Fibroblast of lung (primary cell): ENCODE measurements at regions not wholly inside any gene's neighbourhood (a gene's known extent, or its start where the extent isn't known, plus 50 kb on each side); places are given as distances from the start of the nearest gene placed in this dataset.

Experiments used
- DNase-seq, 2 donors: peaks; one replicate each; pipeline versions ENCODE4 v3.0.0 to v3.0.0-alpha.2; 2010; ENCODE audit warnings: low read depth in 2 of 2
- H2AFZ ChIP-seq: 2 replicates; pipeline ENCODE4 v1.5.1; 2012; ENCODE audit warnings: low read length, control low read depth, inconsistent platforms
- H3K27ac ChIP-seq: 2 replicates; pipeline ENCODE4 v1.5.1; 2011; ENCODE audit warnings: low read length, control low read depth; ENCODE audit not compliant: insufficient read depth
- H3K27me3 ChIP-seq: 2 replicates; pipeline ENCODE4 v1.5.1; 2011; ENCODE audit warnings: mild to moderate bottlenecking, low read length; ENCODE audit not compliant: control insufficient read depth, insufficient read depth
- H3K36me3 ChIP-seq: 2 replicates; pipeline ENCODE4 v1.5.1; 2011; ENCODE audit warnings: low read length; ENCODE audit not compliant: control insufficient read depth, insufficient read depth
- H3K4me1 ChIP-seq: 2 replicates; pipeline ENCODE4 v1.5.1; 2011; ENCODE audit warnings: low read length; ENCODE audit not compliant: control insufficient read depth, insufficient read depth; ENCODE audit errors: extremely low read depth
- H3K4me2 ChIP-seq: 2 replicates; pipeline ENCODE4 v1.5.1; 2011; ENCODE audit warnings: low read length, control low read depth; ENCODE audit not compliant: insufficient read depth; ENCODE audit errors: extremely low read depth
- H3K4me3 ChIP-seq, 4 experiments: fragments of 200-600 bp in 1 of 4; sonication (generic) in 1 of 4; replicated peaks in 1 of 4; 2 replicates each; pipeline ENCODE4 v1.5.1; 2011 to 2016; ENCODE audit warnings: low read length in 4 of 4, low read depth in 3 of 4, mild to moderate bottlenecking in 3 of 4, control low read depth in 2 of 4, inconsistent platforms in 1 of 4, mixed read lengths in 1 of 4; ENCODE audit not compliant: insufficient read depth in 1 of 4; ENCODE audit errors: control extremely low read depth in 1 of 4
- H3K79me2 ChIP-seq: 2 replicates; pipeline ENCODE4 v1.5.1; 2012; ENCODE audit warnings: mild to moderate bottlenecking, low read length, inconsistent platforms; ENCODE audit not compliant: control insufficient read depth, insufficient read depth
- H3K9ac ChIP-seq: 2 replicates; pipeline ENCODE4 v1.5.1; 2011; ENCODE audit warnings: mild to moderate bottlenecking, low read length, control low read depth; ENCODE audit not compliant: insufficient read depth
- H3K9me3 ChIP-seq: 2 replicates; pipeline ENCODE4 v1.5.1; 2012; ENCODE audit warnings: low read depth, low read length; ENCODE audit not compliant: control insufficient read depth, insufficient read depth
- H4K20me1 ChIP-seq: 2 replicates; pipeline ENCODE4 v1.5.1; 2011; ENCODE audit warnings: low read length; ENCODE audit not compliant: control insufficient read depth, insufficient read depth; ENCODE audit errors: extremely low read depth
- CTCF ChIP-seq, 2 donors: IDR thresholded peaks in 1 of 2; conservative IDR thresholded peaks in 1 of 2; 1 replicate in 1 of 2; 2 replicates in 1 of 2; pipeline ENCODE4 v1.5.1; 2011 to 2012; ENCODE audit warnings: low read length in 2 of 2, control low read depth in 1 of 2, inconsistent platforms in 1 of 2, low read depth in 1 of 2, mild to moderate bottlenecking in 1 of 2
- EZH2 ChIP-seq: IDR thresholded peaks from 2 replicates; pipeline ENCODE4 v1.5.1; 2012; ENCODE audit warnings: low read length, control low read depth, mild to moderate bottlenecking; ENCODE audit errors: missing control alignments

GRCh38 chr1:234840843-234841242 is 230.9 kb upstream of the IRF2BP2 start:
- no peak overlapping the region for H3K27ac ChIP-seq
- H3K9ac ChIP-seq = no peak overlapping the region
- no peak overlapping the region for H3K4me2 ChIP-seq
- H4K20me1 ChIP-seq = no peaks in the 10 kb centered on the region
- TF ChIP-seq EZH2 (no peak), CTCF (conservative IDR thresholded peaks at IDR 0.05 in 1 of 2, IDR thresholded peaks at IDR 0.05 in 1 of 2; ENCODE audit: low read depth in 1 of 2, low read length in 2 of 2) (no peak)
- no peaks in the 10 kb centered on the region for H3K36me3 ChIP-seq
- DNase-seq = peak in 1 of 2 donors; percentile 27
- no peak overlapping the region for H3K4me3 ChIP-seq
- H3K27me3 ChIP-seq = no peaks in the 10 kb centered on the region
- no peaks in the 10 kb centered on the region for H3K79me2 ChIP-seq
- no peak overlapping the region for H2AFZ ChIP-seq
- H3K9me3 ChIP-seq = no peaks in the 10 kb centered on the region
- H3K4me1 ChIP-seq = no peaks in the 10 kb centered on the region

DNA sequence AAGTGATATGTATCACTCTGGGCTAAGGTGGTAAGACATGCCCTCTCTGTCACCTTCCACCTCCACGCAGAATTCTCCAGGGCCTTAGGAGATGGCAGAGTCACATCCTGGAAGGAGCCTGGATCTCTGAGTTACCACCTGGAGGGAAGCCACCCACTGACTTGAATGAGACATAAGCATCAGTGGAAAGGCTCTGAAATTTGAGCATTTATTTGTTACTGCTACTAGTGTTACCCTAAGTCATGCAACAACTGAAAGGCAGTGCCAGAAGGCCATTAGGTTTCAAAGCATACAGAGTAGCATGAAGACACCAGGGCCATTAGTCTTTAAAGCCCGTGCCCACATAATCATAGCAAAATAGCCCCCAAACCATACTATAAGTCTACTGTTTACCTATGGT is 230.3 kb upstream of the IRF2BP2 start:
- no peak overlapping the region for H3K9ac ChIP-seq
- H3K27ac ChIP-seq = no peak overlapping the region
- H3K27me3 ChIP-seq = no peaks in the 10 kb centered on the region
- H3K79me2 ChIP-seq = no peaks in the 10 kb centered on the region
- H3K36me3 ChIP-seq = no peaks in the 10 kb centered on the region
- no peak overlapping the region for H2AFZ ChIP-seq
- no peak for TF ChIP-seq CTCF (conservative IDR thresholded peaks at IDR 0.05 in 1 of 2, IDR thresholded peaks at IDR 0.05 in 1 of 2; ENCODE audit: low read depth in 1 of 2, low read length in 2 of 2)
- no peak for TF ChIP-seq EZH2
- no peaks in the 10 kb centered on the region for H4K20me1 ChIP-seq
- H3K4me2 ChIP-seq = no peak overlapping the region
- H3K4me1 ChIP-seq = no peaks in the 10 kb centered on the region
- no peaks in the 10 kb centered on the region for H3K9me3 ChIP-seq
- H3K4me3 ChIP-seq = no peak overlapping the region
- no peak for DNase-seq

DNA sequence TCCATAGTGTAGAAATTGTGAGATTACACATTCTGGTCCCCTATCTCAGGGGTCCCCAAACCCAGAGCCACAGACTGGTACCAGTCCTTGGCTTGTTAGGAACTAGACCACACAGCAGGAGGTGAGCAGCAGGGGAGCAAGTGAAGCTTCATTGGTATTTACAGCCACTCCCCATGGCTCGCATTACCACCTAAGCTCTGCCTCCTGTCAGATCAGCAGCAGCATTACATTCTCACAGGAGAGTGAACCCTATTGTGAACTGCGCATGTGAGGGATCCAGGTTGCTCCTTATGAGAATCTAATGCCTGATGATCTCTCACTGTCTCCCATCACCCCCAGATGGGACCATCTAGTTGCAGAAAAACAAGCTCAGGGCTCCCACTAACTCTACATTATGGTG is 229.7 kb upstream of the IRF2BP2 start:
- H3K4me2 ChIP-seq = no peak overlapping the region
- H3K79me2 ChIP-seq = no peaks in the 10 kb centered on the region
- no peaks in the 10 kb centered on the region for H4K20me1 ChIP-seq
- no peak overlapping the region for H3K27ac ChIP-seq
- no peak overlapping the region for H3K4me3 ChIP-seq
- no peak overlapping the region for H2AFZ ChIP-seq
- H3K4me1 ChIP-seq = no peaks in the 10 kb centered on the region
- no peaks in the 10 kb centered on the region for H3K36me3 ChIP-seq
- no peak overlapping the region for H3K9ac ChIP-seq
- no peaks in the 10 kb centered on the region for H3K27me3 ChIP-seq
- TF ChIP-seq CTCF (conservative IDR thresholded peaks at IDR 0.05 in 1 of 2, IDR thresholded peaks at IDR 0.05 in 1 of 2; ENCODE audit: low read depth in 1 of 2, low read length in 2 of 2) = no peak
- TF ChIP-seq EZH2 = no peak
- DNase-seq = no peak
- H3K9me3 ChIP-seq = no peaks in the 10 kb centered on the region
